HG03565 (cell line): ENCODE measurements at regions not wholly inside any gene's neighbourhood (a gene's known extent, or its start where the extent isn't known, plus 50 kb on each side); places are given as distances from the start of the nearest gene placed in this dataset.
"Not testable (repeated sequence)": the region's sequence is repeated elsewhere in the genome, so short reads cannot be mapped to it uniquely, and the experiment has no call there.

ENCODE experiments used
- ATAC-seq: cut with Tn5 transposase; IDR thresholded peaks from one replicate; pipeline ENCODE4 v1.9.1; 2021; ENCODE audit warnings: mild to moderate bottlenecking, moderate library complexity; ENCODE audit not compliant: unreplicated experiment

DNA sequence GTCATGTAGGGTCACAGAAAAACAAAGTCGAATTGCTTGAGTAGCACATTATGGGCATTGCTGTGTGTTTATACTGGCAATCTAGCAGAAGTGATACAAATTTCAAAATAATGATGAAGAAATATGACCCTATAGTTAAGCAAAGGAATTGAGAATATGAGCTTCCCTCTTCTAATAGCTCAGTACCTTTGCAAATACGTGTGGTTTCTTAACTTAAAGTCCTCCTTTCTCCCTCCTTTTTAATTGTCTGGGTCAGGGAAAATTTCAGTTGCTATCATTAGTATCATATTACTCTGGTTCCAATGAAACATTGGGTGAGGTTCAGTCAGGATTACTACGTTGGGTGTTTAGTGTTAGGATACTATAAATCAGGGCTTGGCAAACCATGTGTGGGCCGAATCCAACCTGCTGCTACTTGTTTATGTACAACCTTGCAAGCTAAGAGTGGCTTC lies 166.8 kb upstream of the CARMIL1 start:
- no peak for ATAC-seq

DNA sequence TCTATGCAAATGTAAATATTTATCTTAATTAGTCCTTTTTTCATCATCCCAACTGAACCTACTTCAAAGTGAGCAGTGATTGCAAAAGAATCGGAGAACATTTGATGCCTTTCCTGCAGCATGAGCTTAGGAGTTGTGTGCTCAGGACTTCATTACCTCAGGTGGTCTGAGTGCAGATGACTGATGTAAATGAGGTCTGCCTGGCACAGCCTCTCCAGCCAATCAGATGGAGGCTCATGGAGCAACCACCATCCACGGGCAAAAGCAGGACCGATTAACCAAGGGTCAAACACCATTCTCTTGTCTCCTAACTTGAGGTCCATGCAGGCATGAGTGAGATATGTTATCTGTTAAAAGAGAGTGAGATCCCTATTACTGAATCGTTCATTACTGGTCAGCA lies 165.7 kb upstream of the CARMIL1 start:
- ATAC-seq = no peak

DNA sequence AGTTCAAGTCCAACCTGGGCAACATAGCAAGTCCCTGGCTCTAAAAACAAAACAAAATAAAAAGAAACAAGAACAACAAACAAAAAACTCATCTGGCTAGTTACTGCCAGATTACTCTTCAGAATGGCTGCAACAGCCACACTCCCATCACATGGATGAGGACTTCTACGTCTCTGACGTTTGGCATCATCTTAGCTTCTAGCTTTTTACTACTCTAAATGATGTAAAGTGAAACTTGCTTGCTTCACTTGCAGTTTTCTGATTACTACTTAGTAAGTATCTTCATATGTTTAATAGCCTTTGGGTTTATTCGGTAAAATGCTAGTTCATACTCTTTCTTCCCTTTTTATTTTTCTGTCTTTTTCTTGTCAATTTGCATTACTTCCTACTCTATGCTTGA lies 161.1 kb upstream of the CARMIL1 start:
- no peak for ATAC-seq

DNA sequence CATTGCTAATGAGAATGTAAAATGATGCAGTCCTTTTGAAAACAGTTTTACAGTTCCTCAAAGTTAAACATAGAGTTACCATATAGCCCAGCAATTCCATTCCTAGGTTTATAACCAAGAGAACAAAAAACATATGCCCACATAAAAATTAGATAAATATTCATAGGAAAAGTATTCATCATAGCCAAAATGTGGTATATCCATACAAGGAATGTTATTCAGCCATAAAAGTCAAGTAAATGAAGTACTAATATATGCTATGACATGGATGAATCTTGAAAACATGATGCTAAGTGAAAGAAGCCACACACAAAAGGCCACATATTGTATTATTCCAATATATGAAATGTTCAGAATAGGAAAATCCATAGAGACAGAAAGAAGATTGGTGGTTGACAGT lies 158.0 kb upstream of the CARMIL1 start:
- no peak for ATAC-seq

DNA sequence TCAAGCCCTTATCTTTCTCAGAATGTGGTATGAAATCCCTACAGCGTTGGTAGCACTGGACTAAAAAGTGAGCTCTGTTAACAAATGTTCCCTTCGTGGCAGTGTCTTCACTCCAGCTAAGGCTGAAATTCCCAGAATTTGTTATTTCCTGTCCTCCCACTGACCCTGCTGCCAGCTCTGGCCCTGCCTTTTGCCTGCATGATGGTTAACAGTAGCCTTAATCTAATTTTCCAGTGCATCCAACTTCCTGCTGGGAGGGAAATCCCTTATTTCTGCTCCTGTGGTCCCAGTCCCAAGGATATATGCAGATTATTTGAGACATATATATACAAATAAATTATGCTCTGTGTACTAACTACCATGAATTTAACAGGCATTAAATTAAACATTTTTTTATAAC lies 157.2 kb upstream of the CARMIL1 start:
- ATAC-seq = no peak

DNA sequence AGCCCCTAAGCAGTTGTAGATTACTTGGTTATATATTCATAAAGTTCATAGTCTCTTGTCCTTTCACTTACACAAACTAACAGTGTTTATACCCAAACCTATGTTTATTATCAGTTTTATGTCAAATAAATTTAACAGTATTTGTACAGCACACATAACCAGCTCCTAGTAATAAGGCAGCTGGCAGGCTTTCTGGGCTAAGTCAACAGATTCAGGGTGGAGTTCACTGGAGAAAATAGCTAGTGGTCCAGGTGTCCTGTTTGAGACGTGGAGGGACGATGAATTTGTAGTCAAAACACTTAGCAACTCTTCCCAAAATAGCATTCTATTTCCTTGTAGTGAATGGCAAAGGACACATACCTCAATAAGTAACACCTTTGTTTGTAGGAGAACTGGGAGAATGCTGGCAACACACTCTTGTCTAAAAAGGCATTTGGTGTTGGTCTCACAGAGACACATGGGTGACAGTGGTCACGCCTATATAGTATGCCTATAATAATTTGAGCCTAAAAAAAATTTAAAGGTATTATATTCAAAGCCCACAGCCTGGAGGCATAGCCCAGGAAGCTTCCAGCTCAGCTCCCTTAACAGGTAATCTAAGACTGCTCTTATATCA lies 156.4 kb upstream of the CARMIL1 start:
- no peak for ATAC-seq

DNA sequence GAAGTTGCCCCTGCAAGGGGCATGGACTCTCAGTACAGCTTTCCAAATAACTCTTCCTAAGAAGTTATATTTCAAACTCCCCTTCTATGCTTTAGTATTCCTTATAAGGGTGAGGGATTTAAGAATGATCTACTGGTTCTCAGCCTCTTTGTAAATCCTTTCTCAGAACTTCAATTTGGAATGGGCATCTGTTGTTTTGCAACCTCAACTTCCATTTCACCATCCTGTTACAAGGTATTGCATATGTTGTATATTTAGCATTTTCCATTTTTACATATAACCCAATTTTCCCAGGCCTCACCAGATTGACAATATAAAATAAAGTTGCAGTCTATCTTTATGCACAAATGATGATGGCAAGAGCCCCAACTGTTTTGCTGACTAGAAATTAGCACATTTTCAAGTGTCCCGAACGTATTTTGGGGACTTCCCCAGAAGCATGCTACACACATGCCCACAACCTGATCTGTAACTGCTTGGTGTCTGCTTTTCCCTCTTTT lies 154.9 kb upstream of the CARMIL1 start:
- ATAC-seq = no peak

DNA sequence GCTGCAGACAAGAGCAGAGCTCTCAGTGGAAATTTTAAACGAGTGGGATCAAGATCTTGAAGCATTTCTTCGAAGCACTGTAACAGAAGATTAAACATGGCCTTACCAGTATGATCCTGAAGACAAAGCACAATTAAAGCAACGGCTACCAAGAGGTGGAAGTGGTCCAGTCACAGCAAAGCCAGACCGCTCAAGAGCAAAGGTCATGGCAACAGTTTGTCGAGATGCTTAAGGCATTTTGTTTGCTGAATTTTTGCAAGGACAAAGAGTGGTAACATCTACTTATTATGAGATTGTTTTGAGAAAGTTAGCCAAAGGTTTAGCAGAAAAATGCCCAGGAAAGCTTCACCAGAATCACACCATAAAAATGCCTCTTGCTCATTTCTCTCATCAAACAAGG lies 153.4 kb upstream of the CARMIL1 start:
- no peak for ATAC-seq

DNA sequence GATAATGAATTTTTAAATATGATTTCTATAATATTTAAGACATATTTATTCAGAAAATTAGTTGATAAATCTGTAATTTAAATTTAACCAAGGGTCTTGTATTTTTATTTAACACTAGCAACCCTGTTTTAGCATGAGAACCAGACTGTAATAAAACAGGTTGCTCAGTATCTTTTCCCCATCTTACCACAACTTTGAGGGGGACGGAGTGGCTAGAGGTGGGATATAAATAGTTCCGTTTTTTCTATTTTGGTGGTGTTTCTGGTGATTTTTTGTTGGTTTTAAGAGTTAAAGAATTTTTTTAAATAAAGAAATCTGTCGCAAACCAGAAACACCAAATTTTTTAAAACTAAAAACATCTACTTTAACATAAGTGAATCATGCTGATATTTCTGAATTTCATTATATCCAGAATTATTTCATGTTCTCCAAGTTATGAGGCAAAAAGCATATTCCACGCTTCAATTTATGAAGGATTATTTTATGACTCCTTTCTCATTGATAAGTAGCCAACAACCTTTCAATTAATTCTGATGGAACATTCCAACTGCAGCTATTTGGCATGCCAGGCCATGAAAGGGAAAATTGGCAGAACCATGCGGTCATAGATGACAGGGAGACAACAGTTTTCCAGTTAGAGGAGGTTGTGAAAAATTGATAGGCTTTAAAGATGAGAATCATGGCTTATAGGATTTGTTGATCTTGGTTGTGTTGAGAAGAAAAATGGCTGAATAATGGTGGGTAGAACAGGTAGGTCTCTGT lies 151.9 kb upstream of the CARMIL1 start:
- ATAC-seq = no peak

DNA sequence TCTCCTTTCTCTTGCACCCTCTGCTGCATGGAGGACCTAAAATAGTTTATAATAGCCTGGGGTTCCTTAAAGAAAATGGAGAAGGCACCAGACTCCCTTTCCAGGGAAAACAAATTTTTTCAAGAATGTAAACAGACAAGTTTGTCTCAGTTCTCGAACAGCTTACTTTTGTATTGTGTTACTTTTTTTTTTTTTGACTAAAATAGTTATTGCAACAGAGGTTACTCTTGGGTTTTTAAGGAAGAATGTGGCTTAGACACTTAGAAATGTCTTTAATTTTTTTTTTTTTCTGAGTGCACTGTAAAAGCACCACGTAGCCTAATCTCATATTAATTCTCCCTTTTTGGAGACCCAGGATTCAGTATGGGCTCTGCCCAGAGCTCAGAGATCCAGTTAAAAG lies 148.7 kb upstream of the CARMIL1 start:
- no peak for ATAC-seq

DNA sequence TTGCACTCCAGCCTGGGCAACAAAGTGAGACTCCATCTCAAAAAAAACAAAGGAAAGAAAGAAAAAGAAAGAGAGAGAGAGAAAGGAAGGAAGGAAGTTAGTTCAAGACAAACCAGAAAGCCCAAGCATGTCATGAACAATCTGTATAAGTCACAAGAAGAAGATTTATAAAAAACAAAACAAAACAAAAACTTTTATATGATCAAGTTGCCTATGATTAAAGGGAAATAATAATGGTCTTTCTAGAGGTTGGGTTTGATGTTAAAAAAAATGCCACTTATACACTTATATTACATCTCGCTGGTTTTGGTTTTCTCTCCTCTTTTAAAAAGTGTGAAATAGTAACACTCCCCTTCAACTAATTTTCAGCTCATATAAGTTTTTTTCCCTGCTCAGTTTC lies 146.2 kb upstream of the CARMIL1 start:
- no peak for ATAC-seq

DNA sequence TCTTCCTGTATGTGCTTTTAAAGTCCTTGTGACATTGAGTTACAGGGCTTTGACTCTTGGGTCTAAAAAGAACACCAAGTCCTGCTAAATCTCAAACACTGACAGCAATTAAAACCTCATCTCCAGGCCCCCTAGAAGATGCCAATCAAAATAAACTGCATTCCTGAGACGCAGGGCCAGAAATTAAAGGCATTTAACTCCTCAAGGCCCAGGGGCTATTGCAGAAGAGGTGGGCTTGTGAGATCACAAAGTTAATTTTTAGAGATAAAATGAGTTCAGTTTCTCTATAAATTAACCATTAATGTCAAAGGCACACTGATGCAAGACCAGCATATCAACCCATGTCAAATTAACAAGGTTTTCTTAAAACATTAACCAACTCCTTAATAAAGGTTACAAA lies 145.6 kb upstream of the CARMIL1 start:
- no peak for ATAC-seq

DNA sequence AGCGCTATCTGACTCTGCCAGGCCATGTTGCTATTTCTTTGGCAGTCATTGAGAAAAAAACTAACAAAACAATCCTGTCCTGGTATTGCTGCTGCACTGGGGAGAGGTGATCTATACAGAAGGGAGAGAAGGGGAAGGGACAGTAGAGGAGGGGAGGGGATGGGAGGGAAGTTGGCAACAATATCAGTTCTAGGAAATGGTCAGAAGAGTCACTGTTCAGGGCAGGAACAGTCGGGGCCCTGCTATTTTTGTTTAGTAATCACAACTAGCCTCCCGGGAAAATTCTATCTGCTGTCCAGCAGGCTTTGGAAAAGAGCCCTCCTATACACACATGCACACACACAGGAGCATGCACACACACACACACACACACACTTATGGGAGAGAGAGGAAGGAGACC lies 142.3 kb upstream of the CARMIL1 start:
- no peak for ATAC-seq

DNA sequence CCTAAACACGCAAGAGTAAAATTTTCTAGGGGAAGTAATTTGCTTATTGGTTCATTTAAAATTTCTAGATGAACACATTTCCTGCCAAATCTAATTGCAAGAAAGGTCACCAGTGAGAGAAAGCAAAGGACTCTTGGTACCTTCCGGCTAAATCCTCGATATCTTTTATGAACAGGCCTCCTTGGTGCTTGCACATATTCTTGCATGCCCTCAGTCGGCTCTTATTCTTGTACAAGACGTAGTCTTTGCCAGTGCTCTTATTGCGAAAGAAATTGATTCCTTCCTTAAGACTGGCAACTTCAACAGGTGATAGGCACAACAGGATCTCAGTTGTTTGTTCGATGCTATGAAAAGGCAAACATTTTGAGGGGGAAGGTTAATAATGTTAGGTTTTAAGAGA lies 141.7 kb upstream of the CARMIL1 start:
- no peak for ATAC-seq

DNA sequence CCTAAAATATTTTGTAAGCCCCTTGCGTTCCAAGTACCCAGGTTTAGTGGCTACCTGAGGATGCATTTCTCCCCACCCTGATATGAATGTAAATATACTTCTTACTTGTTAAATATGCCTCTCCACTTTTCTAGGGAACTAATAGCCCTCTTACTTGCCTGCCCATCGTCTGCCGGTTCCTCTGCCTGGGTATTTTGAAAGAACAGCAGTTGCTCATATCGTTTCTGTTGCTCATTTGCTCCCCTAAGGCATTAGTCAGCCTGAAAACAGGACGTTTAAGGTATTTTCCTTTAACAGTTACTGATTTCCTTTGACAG lies 141.3 kb upstream of the CARMIL1 start:
- no peak for ATAC-seq

DNA sequence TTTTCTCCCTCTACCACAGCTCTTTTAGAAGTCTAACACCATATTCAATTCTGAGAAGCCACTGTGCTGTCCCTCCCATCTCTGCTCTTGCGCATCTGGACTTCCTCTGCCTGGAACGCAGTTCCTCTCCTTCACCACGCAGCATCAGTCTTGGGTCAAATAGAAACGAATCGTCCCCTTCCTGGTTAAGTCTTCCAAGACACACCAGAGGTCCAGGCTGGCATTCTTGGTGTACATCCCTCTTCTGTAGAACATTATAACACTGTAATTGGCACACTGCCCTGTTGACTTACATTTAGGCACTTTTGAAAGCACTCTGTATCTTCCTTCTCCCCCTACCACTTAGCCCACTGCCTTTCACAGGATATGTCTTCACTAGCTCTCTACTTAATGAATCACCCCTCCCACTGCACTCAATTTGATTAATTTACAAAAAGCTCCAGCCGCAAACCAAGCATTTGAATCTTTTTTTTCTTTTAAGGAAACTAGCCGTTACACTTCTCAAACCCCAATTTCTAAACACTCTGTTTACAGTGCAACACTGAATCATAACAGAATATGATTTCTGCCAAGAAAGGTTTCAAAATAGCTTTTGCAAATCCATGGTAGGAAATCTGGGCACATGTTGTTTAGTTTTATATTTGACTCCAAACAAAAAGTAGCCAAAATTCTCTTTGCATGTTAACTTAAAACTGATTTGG lies 140.8 kb upstream of the CARMIL1 start:
- ATAC-seq = peak; percentile 89

DNA sequence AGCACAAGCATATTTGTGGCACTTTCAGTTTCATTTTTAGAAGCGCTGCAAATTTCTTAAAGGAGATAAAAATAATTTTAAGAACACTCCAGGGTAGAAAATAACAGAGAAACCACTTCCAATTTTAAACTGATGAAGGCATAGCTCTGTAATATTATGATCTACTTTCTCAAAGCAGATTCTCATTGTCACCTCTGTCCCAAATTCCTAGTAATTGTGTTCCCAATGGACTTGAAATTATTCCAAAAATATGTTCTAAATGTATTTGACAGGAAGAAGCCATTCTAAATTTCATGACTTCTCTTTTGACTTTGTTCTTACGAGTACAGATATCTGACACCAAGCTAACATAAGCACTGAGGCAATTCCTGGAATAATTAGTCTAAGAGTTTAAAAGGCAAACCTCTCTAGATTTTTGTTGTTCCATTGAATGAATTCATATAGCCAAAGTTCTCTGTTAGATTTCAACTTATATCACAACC lies 140.2 kb upstream of the CARMIL1 start:
- no peak for ATAC-seq

DNA sequence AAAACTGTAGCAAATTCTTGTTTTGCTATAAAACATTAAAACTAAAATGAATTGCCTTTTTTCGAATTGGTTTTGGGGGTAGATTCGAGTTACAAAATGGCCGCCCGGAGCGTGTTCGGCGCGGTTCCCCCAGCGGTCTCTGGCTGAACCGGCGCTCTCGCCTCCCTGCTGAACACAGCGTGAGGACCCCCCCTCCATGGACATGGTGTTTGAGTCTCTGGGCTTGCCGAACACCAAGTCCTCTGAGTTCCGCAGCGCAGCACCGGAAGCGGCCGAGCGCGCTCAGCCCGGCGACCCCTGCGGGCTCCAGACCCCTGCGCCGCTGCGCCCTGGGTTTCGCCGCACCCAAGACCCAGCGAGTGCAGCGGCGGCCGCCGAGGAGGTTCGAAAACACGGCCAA lies 139.6 kb upstream of the CARMIL1 start:
- ATAC-seq = not testable (repeated sequence)

DNA sequence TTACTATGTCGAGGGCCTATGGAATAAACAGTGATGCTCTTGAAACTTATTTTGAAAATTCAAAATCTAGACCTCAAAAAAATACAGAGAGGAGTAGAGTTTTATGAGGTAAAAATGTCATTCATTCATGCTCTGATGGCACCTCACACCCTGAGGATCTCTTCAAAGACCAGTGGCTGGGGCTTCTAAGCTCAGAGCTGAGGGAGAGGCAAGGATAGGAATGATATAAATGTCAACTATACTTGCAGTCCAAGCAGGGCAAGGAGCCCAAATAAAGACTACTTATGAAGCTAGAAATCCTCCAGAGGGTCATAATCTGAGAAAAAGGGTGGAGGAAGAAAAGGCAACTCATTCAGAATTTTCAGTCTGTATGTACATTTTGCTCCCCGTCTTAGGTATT lies 136.7 kb upstream of the CARMIL1 start:
- no peak for ATAC-seq

DNA sequence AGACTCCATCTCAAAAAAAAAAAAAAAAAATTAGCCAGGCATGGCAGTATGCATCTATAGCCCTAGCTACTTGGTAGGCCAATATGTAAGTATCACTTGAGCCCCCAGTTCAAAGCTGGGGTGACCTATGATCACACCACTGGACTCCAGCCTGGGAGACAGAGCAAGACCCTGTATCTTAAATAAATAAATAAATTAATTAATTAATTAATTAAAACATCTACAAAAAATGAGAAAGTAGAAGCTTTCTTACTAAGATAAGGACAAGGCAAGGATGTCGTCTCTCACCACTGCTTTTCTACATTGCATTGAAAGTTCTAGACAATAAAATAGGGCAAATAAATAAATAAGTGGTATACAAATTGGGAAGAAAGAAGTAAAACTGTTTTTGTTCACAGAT lies 134.3 kb upstream of the CARMIL1 start:
- ATAC-seq = no peak

DNA sequence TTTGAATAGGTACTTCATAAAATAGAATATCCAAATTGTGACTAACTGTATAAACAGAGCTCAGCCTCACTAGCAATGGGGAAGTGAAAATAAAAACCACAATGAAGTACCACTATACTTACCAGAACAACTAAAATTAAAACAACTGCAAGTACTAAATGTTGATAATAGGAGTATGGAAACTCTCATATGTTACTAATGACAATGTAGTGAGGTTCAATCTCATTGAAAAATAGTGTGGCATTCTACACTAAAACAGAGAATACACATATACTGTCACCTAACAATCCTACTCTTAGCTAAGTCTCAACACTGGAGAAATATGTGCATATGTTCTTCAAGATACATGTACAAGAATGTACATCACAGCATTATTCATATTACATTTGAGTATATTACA lies 132.0 kb upstream of the CARMIL1 start:
- ATAC-seq = peak; percentile 98

DNA sequence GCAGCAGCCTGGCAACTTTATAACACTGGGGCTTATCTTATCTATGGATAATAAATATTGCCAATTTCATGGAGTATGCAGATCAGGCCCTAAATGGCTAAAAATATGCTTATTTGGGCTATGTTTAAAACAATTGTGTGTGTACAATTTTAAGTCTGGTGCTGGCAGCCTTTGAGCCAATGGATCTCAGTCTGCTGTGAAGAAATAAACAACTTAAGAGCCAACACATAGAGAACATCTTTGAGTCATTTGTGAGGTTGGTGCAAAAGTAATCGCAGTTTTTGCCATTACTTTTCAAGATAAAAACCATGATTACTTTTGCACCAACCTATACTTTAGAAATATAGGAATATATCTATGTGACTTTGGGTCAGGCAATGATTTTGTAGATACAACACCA lies 129.1 kb upstream of the CARMIL1 start:
- no peak for ATAC-seq
